DMS153 treated with DMSO at 0.1 percent for 48 hours (cell line): ENCODE measurements at regions not wholly inside any gene's neighbourhood (a gene's known extent, or its start where the extent isn't known, plus 50 kb on each side); places are given as distances from the start of the nearest gene placed in this dataset.
"Not testable (repeated sequence)": the region's sequence is repeated elsewhere in the genome, so short reads cannot be mapped to it uniquely, and the experiment has no call there.

Source experiments
- DNase-seq: peaks from one replicate; lab custom pipeline; 2025; ENCODE audit not compliant: unreplicated experiment; lab: John Stamatoyannopoulos, UW

- DNase-seq = no peak
Observed at GRCh38 chr10:34016576-34016975, 682.1 kb upstream of the NRP1 start.

- no peak for DNase-seq
Observed at GRCh38 chr10:34015700-34016099, 681.2 kb upstream of the NRP1 start.

GRCh38 chr10:34013235-34013634 lies 678.8 kb upstream of the NRP1 start:
- DNase-seq = no peak

- no peak for DNase-seq
Observed at GRCh38 chr10:34010891-34011290, 676.4 kb upstream of the NRP1 start.

- not testable (repeated sequence) for DNase-seq
Observed at GRCh38 chr10:34010228-34010627, 675.8 kb upstream of the NRP1 start.

GRCh38 chr10:34008656-34009055 lies 674.2 kb upstream of the NRP1 start:
- DNase-seq = no peak

GRCh38 chr10:34006471-34006870 lies 672.0 kb upstream of the NRP1 start:
- DNase-seq = no peak

GRCh38 chr10:34003561-34003960 lies 669.1 kb upstream of the NRP1 start:
- DNase-seq = no peak

- DNase-seq = no peak
Observed at GRCh38 chr10:34002896-34003295, 668.4 kb upstream of the NRP1 start.

GRCh38 chr10:34001831-34002230 lies 667.4 kb upstream of the NRP1 start:
- no peak for DNase-seq

- no peak for DNase-seq
Observed at GRCh38 chr10:34001087-34001580, 666.7 kb upstream of the NRP1 start.

GRCh38 chr10:33993917-33994316 lies 659.5 kb upstream of the NRP1 start:
- no peak for DNase-seq

GRCh38 chr10:33991924-33992323 lies 657.5 kb upstream of the NRP1 start:
- no peak for DNase-seq

GRCh38 chr10:33986515-33986914 lies 652.0 kb upstream of the NRP1 start:
- no peak for DNase-seq

- DNase-seq = no peak
Observed at GRCh38 chr10:33986016-33986415, 651.5 kb upstream of the NRP1 start.

- no peak for DNase-seq
Observed at GRCh38 chr10:33982995-33983394, 648.5 kb upstream of the NRP1 start.

GRCh38 chr10:33981301-33981700 lies 646.8 kb upstream of the NRP1 start:
- no peak for DNase-seq

GRCh38 chr10:33979195-33979594 lies 644.7 kb upstream of the NRP1 start:
- DNase-seq = no peak

- no peak for DNase-seq
Observed at GRCh38 chr10:33975481-33975880, 641.0 kb upstream of the NRP1 start.

- no peak for DNase-seq
Observed at GRCh38 chr10:33974976-33975478, 640.6 kb upstream of the NRP1 start.

GRCh38 chr10:33968983-33969382 lies 634.5 kb upstream of the NRP1 start:
- DNase-seq = no peak

GRCh38 chr10:33967606-33968120 lies 633.2 kb upstream of the NRP1 start:
- no peak for DNase-seq

GRCh38 chr10:33966946-33967345 lies 632.5 kb upstream of the NRP1 start:
- DNase-seq = no peak
